GM12891 (cell line): ENCODE measurements at regions not wholly inside any gene's neighbourhood (a gene's known extent, or its start where the extent isn't known, plus 50 kb on each side); places are given as distances from the start of the nearest gene placed in this dataset.

ENCODE experiments used
- POLR2A ChIP-seq: IDR thresholded peaks from 2 replicates; pipeline ENCODE4 v1.6.1; 2011; ENCODE audit warnings: low read depth, low read length, control low read depth
- POLR2AphosphoS5 ChIP-seq: IDR thresholded peaks from 2 replicates; pipeline ENCODE4 v1.6.1; 2011; ENCODE audit warnings: low read depth, low read length, control low read depth
- SPI1 ChIP-seq: IDR thresholded peaks from 2 replicates; pipeline ENCODE4 v1.6.1; 2011; ENCODE audit warnings: low read depth, low read length, control low read depth

DNA sequence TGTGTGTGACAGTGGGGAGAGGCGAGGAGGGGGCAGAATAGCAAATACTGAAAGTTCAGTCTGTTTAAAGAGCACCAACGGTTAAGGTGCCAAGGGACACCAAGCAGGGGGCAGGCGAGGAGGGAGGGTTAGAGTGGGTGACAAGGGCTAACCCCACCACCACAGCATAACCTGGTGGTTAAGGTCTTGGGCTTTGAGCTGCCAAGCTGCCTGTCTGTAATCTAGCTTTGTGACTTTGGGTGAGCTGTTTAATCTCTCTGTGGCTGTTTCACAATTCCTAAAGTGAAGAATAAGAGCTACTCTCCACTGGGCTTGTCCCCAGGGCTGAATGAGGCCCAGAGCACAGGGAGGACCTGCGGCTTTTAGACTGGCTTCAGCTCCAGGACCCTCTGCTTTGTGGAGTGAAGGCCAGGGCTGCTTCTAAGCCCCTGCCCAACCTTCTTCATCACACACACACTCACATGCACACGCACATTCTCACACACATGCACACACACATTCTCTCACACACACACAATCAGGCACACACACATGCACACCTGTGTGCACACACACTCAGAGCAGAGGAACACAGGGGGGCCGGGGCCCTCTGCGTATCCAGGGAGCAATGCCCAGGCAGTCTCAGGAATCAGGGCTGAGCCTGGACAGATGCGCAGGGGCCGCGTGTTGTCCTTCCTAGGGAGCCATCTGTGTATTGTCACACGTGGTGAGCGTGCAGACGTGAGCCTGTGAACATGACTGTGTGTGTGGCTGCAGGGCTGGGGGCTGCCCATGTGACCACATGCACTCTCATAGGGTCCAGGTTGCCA, 101.6 kb upstream of the TARDBP start:
- TF ChIP-seq POLR2AphosphoS5 (no peak), POLR2A (no peak), SPI1 (no peak)
